HG03442 (cell line): ENCODE measurements at regions not wholly inside any gene's neighbourhood (a gene's known extent, or its start where the extent isn't known, plus 50 kb on each side); places are given as distances from the start of the nearest gene placed in this dataset.

Source experiments
- ATAC-seq: cut with Tn5 transposase; IDR thresholded peaks from one replicate; pipeline ENCODE4 v1.9.1; 2021; ENCODE audit warnings: mild to moderate bottlenecking, moderate library complexity; ENCODE audit not compliant: unreplicated experiment

DNA sequence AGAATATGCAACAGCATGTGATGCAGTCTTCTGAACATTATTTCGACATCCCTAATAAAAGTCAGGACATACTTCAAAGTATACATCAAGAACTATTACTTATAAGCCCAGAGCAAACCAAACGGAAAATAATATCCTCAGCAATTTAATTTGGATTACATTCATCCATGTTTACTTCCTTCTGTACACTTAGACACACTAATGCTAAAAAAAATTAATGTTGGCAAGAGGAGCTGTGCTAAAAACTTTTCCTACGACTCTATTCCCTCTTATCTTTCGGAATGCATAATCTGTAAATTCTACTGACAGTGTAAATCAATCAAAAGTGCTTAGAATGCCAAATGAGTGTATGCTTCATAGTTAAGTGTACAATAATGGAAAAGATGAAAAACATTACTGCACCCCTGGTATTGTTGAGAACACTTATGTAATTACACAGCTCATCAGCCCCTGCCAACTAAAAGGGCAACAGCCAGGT is 301.2 kb upstream of the HSF2 start:
- ATAC-seq: no peak

- no peak for ATAC-seq
Measured at GRCh38 chr6:122102026-122102425, 297.4 kb upstream of the HSF2 start.

DNA sequence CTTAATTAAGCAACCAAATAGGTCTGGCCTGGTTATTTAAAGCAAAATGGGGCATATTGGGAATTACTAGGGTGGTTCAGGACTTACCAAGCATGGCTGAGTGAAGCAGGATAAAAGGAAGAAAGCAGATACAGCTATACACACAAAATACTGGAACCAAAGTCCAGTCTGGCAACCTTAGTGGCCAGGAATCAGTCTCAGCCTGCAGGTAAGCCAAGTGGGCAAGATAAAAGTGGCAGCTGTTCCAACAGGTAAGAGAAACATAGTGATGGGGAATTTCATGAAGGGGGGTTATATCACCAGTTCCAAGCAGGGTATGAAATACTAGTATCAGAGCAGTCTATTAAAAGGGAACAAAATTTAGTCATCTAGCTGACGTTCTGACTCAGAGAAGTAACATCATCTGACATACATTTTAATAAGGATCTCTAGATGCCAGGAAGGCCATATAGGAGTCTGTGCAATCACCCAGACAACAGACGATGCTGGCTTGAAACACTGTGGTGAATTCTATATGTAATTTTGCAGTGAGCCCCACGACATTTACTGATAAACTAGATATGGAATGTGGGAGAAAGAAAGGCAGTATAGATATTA is 292.1 kb upstream of the HSF2 start:
- ATAC-seq: no peak

DNA sequence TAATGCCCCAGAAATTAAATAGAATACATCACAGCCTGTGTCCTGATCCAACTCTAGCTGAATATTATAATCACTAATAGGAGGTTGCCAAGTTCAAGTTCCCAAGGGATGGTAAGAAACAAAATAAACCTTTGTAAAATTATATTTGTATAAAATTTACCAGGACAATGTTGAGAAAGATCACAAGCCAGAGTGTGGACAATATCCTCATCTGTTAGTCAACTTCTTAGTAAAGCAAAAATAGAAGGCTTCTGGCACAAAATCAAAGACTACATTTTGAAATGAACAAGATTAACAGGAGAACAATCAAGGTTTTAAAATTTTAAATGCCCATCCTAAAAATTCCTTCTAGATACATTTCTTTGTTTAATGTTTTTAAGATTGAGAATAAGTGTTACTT is 290.4 kb upstream of the HSF2 start:
- ATAC-seq: no peak

DNA sequence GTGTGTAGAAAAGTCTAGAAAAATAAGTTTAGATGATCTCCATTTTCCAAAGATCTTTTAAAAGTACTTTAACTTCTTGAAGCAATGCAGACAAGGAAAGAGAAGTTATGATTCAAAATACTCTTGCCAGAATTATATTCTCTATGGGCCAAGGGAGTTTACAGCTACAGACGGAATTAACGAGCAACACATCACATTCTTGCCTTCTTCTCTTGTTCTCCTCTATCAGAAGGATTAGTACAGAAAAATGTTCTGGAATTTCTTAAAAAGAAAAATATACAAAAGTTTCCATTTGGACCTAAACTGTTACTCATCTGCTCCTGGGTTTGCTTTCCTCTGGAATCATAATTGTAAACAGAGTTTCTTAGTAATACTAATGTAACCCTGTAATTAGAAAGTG is 284.7 kb upstream of the HSF2 start:
- no peak for ATAC-seq

- ATAC-seq: no peak
Measured at GRCh38 chr6:122116119-122116834, 283.2 kb upstream of the HSF2 start.

GRCh38 chr6:122116835-122117627 is 282.4 kb upstream of the HSF2 start:
- no peak for ATAC-seq

- ATAC-seq: no peak
Measured at GRCh38 chr6:122118945-122119506, 280.4 kb upstream of the HSF2 start.

DNA sequence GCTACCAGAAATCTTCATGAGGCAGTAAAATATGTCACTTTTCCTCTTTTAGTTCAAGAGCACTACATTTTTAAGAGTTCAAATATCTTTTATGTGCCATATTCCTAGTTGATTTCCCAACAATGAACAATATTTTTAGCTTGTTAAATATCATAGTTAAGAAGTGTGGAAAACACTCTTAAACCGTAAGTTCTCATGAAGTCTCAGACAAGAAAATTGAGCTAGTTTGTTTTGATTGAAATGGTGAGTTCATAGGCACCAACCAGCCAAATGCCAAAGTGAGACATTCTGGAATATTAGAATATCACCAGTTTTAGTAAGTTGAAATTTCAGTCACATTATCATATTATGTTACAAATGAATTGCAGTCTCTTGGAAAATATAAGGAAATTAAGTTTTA is 277.2 kb upstream of the HSF2 start:
- ATAC-seq: no peak

DNA sequence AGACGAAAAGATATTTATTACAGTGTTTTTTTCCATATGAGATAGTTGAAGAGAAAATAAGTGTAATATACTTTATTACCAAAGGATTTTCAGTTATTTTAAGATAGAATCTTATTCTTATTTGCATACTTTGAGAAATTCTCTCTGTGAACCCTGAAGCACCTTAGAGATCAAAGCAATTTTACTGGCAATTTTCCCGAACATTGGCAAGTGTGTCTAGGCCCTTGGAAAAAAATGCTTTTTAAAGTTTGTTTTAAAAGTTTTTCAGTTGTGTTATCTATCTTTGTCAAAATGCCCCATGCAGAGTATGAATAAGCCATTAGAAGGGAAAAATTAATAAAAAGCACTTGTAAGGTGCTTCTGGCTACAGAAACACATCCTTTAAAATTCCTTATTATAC is 276.8 kb upstream of the HSF2 start:
- ATAC-seq: no peak

DNA sequence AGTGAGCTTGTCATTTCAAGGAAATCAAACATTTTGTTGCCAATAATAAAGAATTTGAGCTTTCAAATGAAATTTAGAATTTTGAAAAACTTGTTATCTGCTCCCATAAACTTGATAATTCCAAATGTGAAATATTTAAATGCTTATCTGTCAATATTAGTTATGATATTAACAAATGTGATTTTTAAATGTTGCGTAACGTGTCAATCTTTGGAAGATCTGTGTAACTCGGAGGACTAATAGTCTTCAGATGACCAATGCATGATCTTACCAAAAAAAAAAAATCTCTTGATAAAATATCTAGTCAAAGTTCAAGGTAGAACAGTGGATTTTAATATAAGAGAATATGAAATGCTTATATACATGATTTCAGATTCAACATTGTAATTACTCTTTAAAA is 274.5 kb upstream of the HSF2 start:
- no peak for ATAC-seq

GRCh38 chr6:122126894-122127293 is 272.6 kb upstream of the HSF2 start:
- no peak for ATAC-seq

GRCh38 chr6:122128445-122128844 is 271.0 kb upstream of the HSF2 start:
- no peak for ATAC-seq

DNA sequence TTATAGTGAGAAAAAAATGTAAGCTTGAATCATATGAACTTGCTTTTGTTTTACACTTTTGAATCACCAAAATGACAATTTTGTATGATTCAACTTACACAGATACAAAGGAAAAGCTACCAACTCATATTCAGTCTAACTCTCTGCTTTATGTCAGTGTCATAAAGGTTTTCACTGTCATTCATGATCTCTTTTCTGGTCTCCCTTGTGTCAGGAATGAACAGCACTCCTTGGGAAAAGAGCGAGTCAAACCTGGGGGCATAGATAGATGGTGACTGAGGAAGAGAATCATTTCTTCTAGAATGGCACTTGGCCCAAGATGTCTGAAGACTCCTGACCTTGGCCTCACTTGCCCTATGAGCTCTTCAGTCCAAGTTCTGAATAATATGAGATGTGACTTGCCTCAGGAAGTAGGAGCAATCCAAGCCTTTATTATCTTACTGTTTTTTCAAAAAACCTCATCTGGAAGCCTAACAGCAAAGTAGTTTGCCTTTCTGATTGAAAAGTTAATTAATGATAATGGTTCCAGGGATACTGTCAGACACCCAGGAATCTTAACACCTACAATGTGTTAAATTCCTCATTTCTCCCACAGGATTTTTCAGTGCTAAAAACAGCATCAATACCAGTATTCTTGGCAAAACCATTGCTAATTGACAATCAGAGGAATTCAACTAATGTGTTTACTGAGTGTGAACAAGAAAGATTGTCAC is 270.0 kb upstream of the HSF2 start:
- no peak for ATAC-seq

- ATAC-seq: no peak
Measured at GRCh38 chr6:122130026-122130348, 269.5 kb upstream of the HSF2 start.

- no peak for ATAC-seq
Measured at GRCh38 chr6:122130518-122130917, 268.9 kb upstream of the HSF2 start.

- no peak for ATAC-seq
Measured at GRCh38 chr6:122136386-122136785, 263.1 kb upstream of the HSF2 start.

DNA sequence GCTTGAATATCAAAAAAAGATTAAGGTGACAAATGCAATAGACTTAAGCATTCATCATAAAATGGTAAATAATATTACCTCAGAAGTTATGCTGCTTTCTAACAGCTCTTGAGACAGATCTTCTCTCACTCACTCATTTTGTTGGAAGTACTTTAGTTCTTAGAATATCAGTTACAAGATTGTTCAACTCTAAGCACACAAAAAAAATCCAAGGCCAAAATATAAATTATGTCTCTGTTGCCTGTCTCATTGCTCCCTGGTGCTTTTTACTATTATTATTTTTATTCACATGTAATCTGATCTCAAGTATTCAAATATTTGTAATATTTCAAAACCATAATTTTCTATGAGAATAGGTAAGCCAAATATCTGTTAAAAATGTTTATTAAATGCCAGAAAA is 259.4 kb upstream of the HSF2 start:
- ATAC-seq: no peak

DNA sequence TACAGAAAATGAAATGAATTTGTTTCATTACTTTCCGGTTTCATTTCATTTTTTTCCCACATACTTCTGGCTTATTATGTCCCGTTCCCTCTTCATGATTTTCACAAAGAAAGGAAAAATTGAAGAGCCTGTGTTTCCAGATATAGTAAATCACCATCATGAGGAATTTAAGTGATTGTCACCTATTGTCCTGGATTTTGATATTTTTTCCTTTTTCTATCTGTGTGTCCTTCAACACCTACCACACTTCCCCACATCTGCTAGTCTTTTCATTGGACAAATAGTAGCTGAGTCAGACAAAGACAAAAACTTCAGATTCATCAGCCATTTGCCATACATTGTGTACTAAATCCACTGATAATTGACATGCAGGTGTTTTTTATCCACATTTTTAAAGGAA is 258.2 kb upstream of the HSF2 start:
- ATAC-seq: no peak

GRCh38 chr6:122143813-122144601 is 255.4 kb upstream of the HSF2 start:
- no peak for ATAC-seq
